ENCODE measurements at regions not wholly inside any gene's neighbourhood (a gene's known extent, or its start where the extent isn't known, plus 50 kb on each side); places are given as distances from the start of the nearest gene placed in this dataset.
"Not testable (repeated sequence)": the region's sequence is repeated elsewhere in the genome, so short reads cannot be mapped to it uniquely, and the experiment has no call there.

- DNase-seq (ENCODE audit: low read depth, low spot score), result no peak
- no peak overlapping the region for H3K27ac ChIP-seq
These were observed 251.1 kb upstream of the SHH start for GRCh38 chr7:156063241-156063810.

- DNase-seq (ENCODE audit: low read depth, low spot score), result no peak
- H3K27ac ChIP-seq, result no peak overlapping the region
These were observed 250.0 kb upstream of the SHH start for GRCh38 chr7:156062286-156062685.

- H3K27ac ChIP-seq, result no peak overlapping the region
- DNase-seq (ENCODE audit: low read depth, low spot score), result no peak
These were observed 249.5 kb upstream of the SHH start for GRCh38 chr7:156061689-156062255.

DNA sequence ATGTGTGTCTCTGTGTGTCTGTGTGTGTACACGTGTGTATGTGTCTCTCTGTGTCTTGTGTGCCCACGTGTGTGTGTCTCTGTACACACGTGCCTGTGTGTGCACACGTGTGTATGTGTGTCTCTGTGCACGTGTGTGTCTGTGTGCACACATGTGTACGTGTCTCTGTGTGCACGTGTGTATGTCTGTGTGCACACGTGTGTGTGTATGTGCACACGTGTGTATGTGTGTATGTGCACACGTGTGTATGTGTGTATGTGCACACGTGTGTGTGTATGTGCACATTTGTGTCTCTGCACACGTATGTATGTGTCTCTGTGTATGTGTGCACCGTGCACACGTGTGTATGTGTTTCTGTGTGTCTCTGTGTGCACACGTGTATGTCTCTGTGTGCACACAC lies 248.7 kb upstream of the SHH start:
- H3K27ac ChIP-seq, result no peak overlapping the region
- DNase-seq (ENCODE audit: low read depth, low spot score), result no peak

DNA sequence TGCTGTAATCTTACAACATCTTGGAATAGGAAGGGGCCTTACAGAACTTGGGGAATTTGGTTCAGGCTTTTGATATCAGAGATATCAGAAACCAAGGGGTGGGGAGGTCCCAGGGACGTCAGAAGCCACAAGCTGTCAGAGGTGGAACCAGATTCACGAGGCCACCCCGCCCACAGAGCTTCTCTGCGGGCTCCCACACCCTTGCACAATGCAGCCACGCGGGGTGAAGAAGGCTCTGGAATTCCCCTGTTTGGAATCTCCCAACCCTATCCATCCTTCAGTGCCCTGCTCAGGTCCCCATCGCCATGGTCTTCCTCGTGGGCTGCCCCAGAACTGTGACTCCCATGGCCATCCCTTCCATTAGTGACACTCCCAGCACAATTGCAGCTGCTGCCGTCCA lies 247.1 kb upstream of the SHH start:
- no peak for DNase-seq (ENCODE audit: low read depth, low spot score)
- no peak overlapping the region for H3K27ac ChIP-seq

DNA sequence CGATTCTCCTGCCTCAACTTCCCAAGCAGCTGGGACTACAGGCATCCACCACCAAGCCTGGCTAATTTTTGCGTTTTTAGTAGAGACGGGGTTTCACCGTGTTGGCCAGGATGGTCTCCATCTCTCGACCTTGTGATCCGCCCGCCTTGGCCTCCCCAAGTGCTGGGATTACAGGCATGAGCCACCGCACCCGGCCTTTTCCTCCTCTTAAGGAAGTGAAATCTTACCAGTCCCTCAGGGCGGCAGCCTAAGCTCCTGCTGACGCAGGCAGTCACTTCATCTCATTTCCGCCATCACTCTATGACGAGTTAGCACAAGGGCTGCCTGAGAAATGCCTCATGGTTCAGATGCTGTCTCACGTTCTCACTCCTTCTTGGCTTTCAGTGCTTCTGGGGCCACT lies 246.0 kb upstream of the SHH start:
- no peak overlapping the region for H3K27ac ChIP-seq
- DNase-seq (ENCODE audit: low read depth, low spot score), result no peak

- H3K27ac ChIP-seq, result no peak overlapping the region
- no peak for DNase-seq (ENCODE audit: low read depth, low spot score)
These were observed 244.3 kb upstream of the SHH start for GRCh38 chr7:156056534-156056933.

- no peak overlapping the region for H3K27ac ChIP-seq
These were observed 243.1 kb upstream of the SHH start for GRCh38 chr7:156055206-156055822.

GRCh38 chr7:156051884-156052283 lies 239.6 kb upstream of the SHH start:
- no peak overlapping the region for H3K27ac ChIP-seq
- no peak for DNase-seq (ENCODE audit: low read depth, low spot score)

More at GRCh38 chr7:156055206-156055822, 243.1 kb upstream of the SHH start:
- no peak for DNase-seq (ENCODE audit: low read depth, low spot score)

DNA sequence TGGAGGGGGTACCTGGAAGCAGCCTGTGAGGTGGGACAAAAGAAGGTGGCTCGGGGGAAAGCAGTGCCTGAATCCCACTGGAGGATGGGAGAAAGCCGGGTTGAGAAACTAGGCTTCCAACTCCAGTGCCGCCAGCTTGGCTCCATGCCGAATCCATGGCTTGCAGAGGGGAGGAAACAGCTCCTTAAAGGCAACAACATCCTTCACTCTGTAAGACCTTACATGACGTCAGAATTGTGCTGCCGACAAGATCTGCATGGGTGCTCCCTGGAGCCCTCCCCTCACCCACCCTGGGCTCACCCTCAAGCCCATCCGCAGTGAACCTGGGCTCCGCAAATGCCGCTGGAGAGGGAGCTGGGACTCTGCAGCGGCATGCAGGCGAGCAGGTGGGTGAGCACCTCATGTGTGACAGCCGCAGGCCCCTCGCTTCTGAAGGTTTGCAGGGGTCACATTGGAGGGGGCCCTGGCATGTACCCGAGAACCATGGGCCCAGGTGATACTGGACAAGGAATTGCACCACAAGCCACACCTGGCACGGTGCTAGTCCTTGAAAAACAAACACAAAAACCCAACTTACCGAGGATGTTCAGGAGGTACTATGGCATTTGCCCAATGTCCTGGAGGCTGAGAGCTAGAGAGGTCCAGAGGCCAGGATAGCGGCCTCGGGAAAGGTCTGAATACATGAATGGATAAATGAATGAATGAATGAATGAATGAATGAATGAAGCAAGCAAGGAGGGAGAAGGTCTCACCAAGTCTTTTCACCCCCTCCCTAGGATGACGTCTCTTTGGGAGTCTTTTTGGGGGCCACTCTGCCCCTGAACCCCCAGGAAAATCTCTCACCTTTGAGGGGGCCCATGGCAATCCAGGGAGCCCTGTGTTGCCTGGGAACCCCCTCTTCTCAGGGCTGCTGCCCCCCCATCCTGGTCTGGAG lies 238.6 kb upstream of the SHH start:
- DNase-seq (ENCODE audit: low read depth, low spot score), result no peak
- no peak overlapping the region for H3K27ac ChIP-seq

- no peak for DNase-seq (ENCODE audit: low read depth, low spot score)
- H3K27ac ChIP-seq, result no peak overlapping the region
These were observed 237.1 kb upstream of the SHH start for GRCh38 chr7:156049366-156049765.

- no peak for DNase-seq (ENCODE audit: low read depth, low spot score)
- H3K27ac ChIP-seq, result no peak overlapping the region
These were observed 233.8 kb upstream of the SHH start for GRCh38 chr7:156046031-156046560.

- no peak overlapping the region for H3K27ac ChIP-seq
- no peak for DNase-seq (ENCODE audit: low read depth, low spot score)
These were observed 231.3 kb upstream of the SHH start for GRCh38 chr7:156043416-156044178.

GRCh38 chr7:156041398-156041797 lies 229.1 kb upstream of the SHH start:
- no peak overlapping the region for H3K27ac ChIP-seq

GRCh38 chr7:156039971-156040677 lies 227.9 kb upstream of the SHH start:
- H3K27ac ChIP-seq, result no peak overlapping the region
- DNase-seq (ENCODE audit: low read depth, low spot score), result no peak

More at GRCh38 chr7:156041398-156041797, 229.1 kb upstream of the SHH start:
- no peak for DNase-seq (ENCODE audit: low read depth, low spot score)

DNA sequence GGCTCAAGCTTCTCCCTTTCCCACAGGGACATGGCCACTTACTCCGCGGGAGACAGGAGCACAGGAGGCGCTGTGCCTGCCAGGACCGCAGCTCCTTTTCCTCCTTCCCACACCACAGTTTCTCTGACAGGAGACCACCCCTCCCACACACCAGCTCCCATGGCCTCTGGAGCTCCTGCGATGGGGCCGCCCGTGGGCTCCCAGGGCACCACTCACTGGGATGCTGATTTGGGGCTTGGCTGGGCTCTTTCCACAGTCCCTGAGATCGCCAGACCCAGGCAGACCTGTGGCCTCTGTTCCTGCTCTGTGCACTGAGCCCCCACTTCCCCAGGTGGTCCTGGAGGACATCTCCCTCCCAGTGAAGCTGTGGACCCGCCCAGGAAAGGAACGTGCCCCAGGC lies 226.9 kb upstream of the SHH start:
- H3K27ac ChIP-seq, result no peak overlapping the region
- DNase-seq (ENCODE audit: low read depth, low spot score), result no peak

DNA sequence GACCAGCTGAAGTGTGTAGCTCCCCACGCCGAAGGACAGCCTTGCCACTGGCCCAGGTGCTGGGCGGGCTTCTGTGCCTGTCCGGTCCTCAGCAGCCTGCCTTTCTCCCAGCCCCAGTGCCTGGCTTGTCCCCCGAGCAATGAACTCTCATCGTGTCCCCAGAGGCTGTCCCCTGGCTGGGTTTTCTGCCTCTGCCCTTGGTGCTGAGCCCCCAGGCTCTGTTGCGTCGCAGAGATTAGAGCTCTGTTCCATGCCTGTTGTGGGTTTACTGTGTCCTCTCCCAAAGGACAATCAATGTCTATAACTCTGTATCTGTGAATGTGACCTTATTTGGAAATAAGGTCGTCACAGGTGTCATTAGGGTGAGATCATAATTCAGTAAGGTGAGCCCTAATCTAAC lies 226.1 kb upstream of the SHH start:
- no peak for DNase-seq (ENCODE audit: low read depth, low spot score)
- H3K27ac ChIP-seq, result no peak overlapping the region

GRCh38 chr7:156036153-156036552 lies 223.9 kb upstream of the SHH start:
- DNase-seq (ENCODE audit: low read depth, low spot score), result no peak
- H3K27ac ChIP-seq, result no peak overlapping the region

GRCh38 chr7:156035387-156035786 lies 223.1 kb upstream of the SHH start:
- DNase-seq (ENCODE audit: low read depth, low spot score), result not testable (repeated sequence)

More at GRCh38 chr7:156035387-156035786, 223.1 kb upstream of the SHH start:
- not testable (repeated sequence) for H3K27ac ChIP-seq
